SK-N-SH treated with all-trans-retinoic acid at 6 μM for 48 hours (cell line): ENCODE measurements at regions not wholly inside any gene's neighbourhood (a gene's known extent, or its start where the extent isn't known, plus 50 kb on each side); places are given as distances from the start of the nearest gene placed in this dataset.

Source experiments
- ATAC-seq: fragments of 200-7000 bp; cut with Tn5 transposase; 3 replicates; pipeline ENCODE4 v1.9.1; 2020; ENCODE audit warnings: mild to moderate bottlenecking, moderate library complexity
- ARNTL ChIP-seq: fragments of 450-650 bp; formaldehyde crosslinking; IDR thresholded peaks from 2 replicates; pipeline ENCODE4 v1.5.0; 2020; ENCODE audit warnings: low read depth, mild to moderate bottlenecking, moderate library complexity, borderline replicate concordance
- CSDC2 ChIP-seq: fragments of 250-450 bp; sonication (Bioruptor Pico); IDR thresholded peaks from 2 replicates; pipeline ENCODE4 v1.5.0; 2020; ENCODE audit warnings: mild to moderate bottlenecking, moderate library complexity
- ESRRG ChIP-seq: fragments of 250-450 bp; sonication (Bioruptor Pico); IDR thresholded peaks from 2 replicates; pipeline ENCODE4 v1.6.1; 2021; ENCODE audit warnings: mild to moderate bottlenecking
- GLIS3 ChIP-seq: fragments of 250-450 bp; sonication (Bioruptor Pico); IDR thresholded peaks from 2 replicates; pipeline ENCODE4 v1.5.0; 2020; ENCODE audit warnings: mild to moderate bottlenecking, moderate library complexity
- OSR1 ChIP-seq: fragments of 250-450 bp; sonication (Bioruptor Pico); IDR thresholded peaks from 2 replicates; pipeline ENCODE4 v1.8.0; 2022; ENCODE audit warnings: moderate library complexity, mild to moderate bottlenecking, inconsistent platforms
- SNAI2 ChIP-seq: fragments of 250-450 bp; sonication (Bioruptor Pico); IDR thresholded peaks from 2 replicates; pipeline ENCODE4 v1.5.0; 2020; ENCODE audit warnings: mild to moderate bottlenecking, moderate library complexity
- TCF4 ChIP-seq: fragments of 250-450 bp; sonication (Bioruptor Pico); IDR thresholded peaks from 2 replicates; pipeline ENCODE4 v1.8.0; 2021; ENCODE audit warnings: mild to moderate bottlenecking, moderate library complexity, borderline replicate concordance
- TOX ChIP-seq: fragments of 250-450 bp; sonication (Bioruptor Pico); IDR thresholded peaks from 2 replicates; pipeline ENCODE4 v1.8.0; 2021; ENCODE audit warnings: mild to moderate bottlenecking, moderate library complexity, borderline replicate concordance
- ZFP30 ChIP-seq: fragments of 450-650 bp; formaldehyde crosslinking; IDR thresholded peaks from 2 replicates; pipeline ENCODE4 v1.5.0; 2022; ENCODE audit warnings: mild to moderate bottlenecking, moderate library complexity
- ZNF565 ChIP-seq: fragments of 450-650 bp; formaldehyde crosslinking; conservative IDR thresholded peaks from 2 replicates; pipeline ENCODE4 v1.5.0; 2020; ENCODE audit warnings: low read depth, mild to moderate bottlenecking, moderate library complexity
- TF ChIP-seq, protein P1 (sequence below): fragments of 250-450 bp; sonication (Bioruptor Pico); IDR thresholded peaks from 2 replicates; pipeline ENCODE4 v1.8.0; 2021; ENCODE audit warnings: low read depth, mild to moderate bottlenecking, moderate library complexity, borderline replicate concordance
- TF ChIP-seq, protein P2 (sequence below): fragments of 250-450 bp; sonication (Bioruptor Pico); IDR thresholded peaks from 2 replicates; pipeline ENCODE4 v1.5.0; 2020; ENCODE audit warnings: mild to moderate bottlenecking, moderate library complexity

GRCh38 chr2:105450471-105450870 lies 51.6 kb upstream of the FHL2 start:
- TF ChIP-seq, protein P1, sequence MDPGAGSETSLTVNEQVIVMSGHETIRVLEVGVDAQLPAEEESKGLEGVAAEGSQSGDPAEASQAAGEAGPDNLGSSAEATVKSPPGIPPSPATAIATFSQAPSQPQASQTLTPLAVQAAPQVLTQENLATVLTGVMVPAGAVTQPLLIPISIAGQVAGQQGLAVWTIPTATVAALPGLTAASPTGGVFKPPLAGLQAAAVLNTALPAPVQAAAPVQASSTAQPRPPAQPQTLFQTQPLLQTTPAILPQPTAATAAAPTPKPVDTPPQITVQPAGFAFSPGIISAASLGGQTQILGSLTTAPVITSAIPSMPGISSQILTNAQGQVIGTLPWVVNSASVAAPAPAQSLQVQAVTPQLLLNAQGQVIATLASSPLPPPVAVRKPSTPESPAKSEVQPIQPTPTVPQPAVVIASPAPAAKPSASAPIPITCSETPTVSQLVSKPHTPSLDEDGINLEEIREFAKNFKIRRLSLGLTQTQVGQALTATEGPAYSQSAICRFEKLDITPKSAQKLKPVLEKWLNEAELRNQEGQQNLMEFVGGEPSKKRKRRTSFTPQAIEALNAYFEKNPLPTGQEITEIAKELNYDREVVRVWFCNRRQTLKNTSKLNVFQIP = no peak
- TF ChIP-seq ARNTL (CRISPR knock-in tag) = no peak
- TF ChIP-seq CSDC2 (CRISPR knock-in tag) = no peak
- TF ChIP-seq GLIS3 (CRISPR knock-in tag) = no peak
- TF ChIP-seq ZFP30 (CRISPR knock-in tag) = no peak
- TF ChIP-seq OSR1 (CRISPR knock-in tag) = no peak
- TF ChIP-seq, all 23 proteins: peak for 0
- no peak for ATAC-seq

- no peak for ATAC-seq
- no peak for TF ChIP-seq ESRRG (CRISPR knock-in tag)
- TF ChIP-seq, protein P2, sequence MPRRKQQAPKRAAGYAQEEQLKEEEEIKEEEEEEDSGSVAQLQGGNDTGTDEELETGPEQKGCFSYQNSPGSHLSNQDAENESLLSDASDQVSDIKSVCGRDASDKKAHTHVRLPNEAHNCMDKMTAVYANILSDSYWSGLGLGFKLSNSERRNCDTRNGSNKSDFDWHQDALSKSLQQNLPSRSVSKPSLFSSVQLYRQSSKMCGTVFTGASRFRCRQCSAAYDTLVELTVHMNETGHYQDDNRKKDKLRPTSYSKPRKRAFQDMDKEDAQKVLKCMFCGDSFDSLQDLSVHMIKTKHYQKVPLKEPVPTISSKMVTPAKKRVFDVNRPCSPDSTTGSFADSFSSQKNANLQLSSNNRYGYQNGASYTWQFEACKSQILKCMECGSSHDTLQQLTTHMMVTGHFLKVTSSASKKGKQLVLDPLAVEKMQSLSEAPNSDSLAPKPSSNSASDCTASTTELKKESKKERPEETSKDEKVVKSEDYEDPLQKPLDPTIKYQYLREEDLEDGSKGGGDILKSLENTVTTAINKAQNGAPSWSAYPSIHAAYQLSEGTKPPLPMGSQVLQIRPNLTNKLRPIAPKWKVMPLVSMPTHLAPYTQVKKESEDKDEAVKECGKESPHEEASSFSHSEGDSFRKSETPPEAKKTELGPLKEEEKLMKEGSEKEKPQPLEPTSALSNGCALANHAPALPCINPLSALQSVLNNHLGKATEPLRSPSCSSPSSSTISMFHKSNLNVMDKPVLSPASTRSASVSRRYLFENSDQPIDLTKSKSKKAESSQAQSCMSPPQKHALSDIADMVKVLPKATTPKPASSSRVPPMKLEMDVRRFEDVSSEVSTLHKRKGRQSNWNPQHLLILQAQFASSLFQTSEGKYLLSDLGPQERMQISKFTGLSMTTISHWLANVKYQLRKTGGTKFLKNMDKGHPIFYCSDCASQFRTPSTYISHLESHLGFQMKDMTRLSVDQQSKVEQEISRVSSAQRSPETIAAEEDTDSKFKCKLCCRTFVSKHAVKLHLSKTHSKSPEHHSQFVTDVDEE (CRISPR knock-in tag) = no peak
- no peak for TF ChIP-seq TOX (CRISPR knock-in tag)
- no peak for TF ChIP-seq SNAI2
- TF ChIP-seq TCF4 (CRISPR knock-in tag) = no peak
- TF ChIP-seq CSDC2 (CRISPR knock-in tag) = no peak
- no peak for TF ChIP-seq GLIS3 (CRISPR knock-in tag)
- TF ChIP-seq, protein P1 = no peak
- TF ChIP-seq ZNF565 (CRISPR knock-in tag) = no peak
Observed at GRCh38 chr2:105449076-105449475, 50.2 kb upstream of the FHL2 start.
